ENCODE measurements at regions not wholly inside any gene's neighbourhood (a gene's known extent, or its start where the extent isn't known, plus 50 kb on each side); places are given as distances from the start of the nearest gene placed in this dataset.
"Not testable (repeated sequence)": the region's sequence is repeated elsewhere in the genome, so short reads cannot be mapped to it uniquely, and the experiment has no call there.

- Histone ChIP-seq H3K36me3 (ENCODE audit: low read depth) (no peaks in the 10 kb centered on the region), H3K27me3 (ENCODE audit: insufficient read depth, poor library complexity, severe bottlenecking) (no peaks in the 10 kb centered on the region), H3K27ac (ENCODE audit: poor library complexity, severe bottlenecking) (no peak overlapping the region), H3K9me3 (ENCODE audit: severe bottlenecking) (no peaks in the 10 kb centered on the region), H3K4me1 (ENCODE audit: insufficient read depth, poor library complexity, severe bottlenecking) (no peaks in the 10 kb centered on the region), H3K4me3 (ENCODE audit: severe bottlenecking) (no peak overlapping the region)
- TF ChIP-seq CTCF (IDR thresholded peaks at IDR 0.05; ENCODE audit: poor library complexity, severe bottlenecking), result no peak
- DNase-seq (ENCODE audit: low spot score), result no peak
- no peak for ATAC-seq (ENCODE audit: low read depth)
These were observed 263.8 kb downstream of the KCNE4 start for GRCh38 chr2:223315813-223316212.

GRCh38 chr2:223316342-223316741 lies 264.4 kb downstream of the KCNE4 start:
- H3K36me3 ChIP-seq (ENCODE audit: low read depth), result no peaks in the 10 kb centered on the region
- DNase-seq (ENCODE audit: low spot score) (no peak), ATAC-seq (ENCODE audit: low read depth) (no peak)
- no peak for TF ChIP-seq CTCF (IDR thresholded peaks at IDR 0.05; ENCODE audit: poor library complexity, severe bottlenecking)
- H3K4me1 ChIP-seq (ENCODE audit: insufficient read depth, poor library complexity, severe bottlenecking), result no peaks in the 10 kb centered on the region
- H3K27me3 ChIP-seq (ENCODE audit: insufficient read depth, poor library complexity, severe bottlenecking), result no peaks in the 10 kb centered on the region
- H3K9me3 ChIP-seq (ENCODE audit: severe bottlenecking), result no peaks in the 10 kb centered on the region
- no peak overlapping the region for H3K4me3 ChIP-seq (ENCODE audit: severe bottlenecking)
- H3K27ac ChIP-seq (ENCODE audit: poor library complexity, severe bottlenecking), result no peak overlapping the region

GRCh38 chr2:223319601-223320000 lies 267.6 kb downstream of the KCNE4 start:
- H3K4me1 ChIP-seq (ENCODE audit: insufficient read depth, poor library complexity, severe bottlenecking), result no peaks in the 10 kb centered on the region
- no peaks in the 10 kb centered on the region for H3K27me3 ChIP-seq (ENCODE audit: insufficient read depth, poor library complexity, severe bottlenecking)
- no peak for DNase-seq (ENCODE audit: low spot score)
- no peak for TF ChIP-seq CTCF (IDR thresholded peaks at IDR 0.05; ENCODE audit: poor library complexity, severe bottlenecking)
- H3K27ac ChIP-seq (ENCODE audit: poor library complexity, severe bottlenecking), result no peak overlapping the region
- H3K9me3 ChIP-seq (ENCODE audit: severe bottlenecking), result no peaks in the 10 kb centered on the region
- no peak overlapping the region for H3K4me3 ChIP-seq (ENCODE audit: severe bottlenecking)
- H3K36me3 ChIP-seq (ENCODE audit: low read depth), result no peaks in the 10 kb centered on the region
- ATAC-seq (ENCODE audit: low read depth), result no peak

- Histone ChIP-seq H3K27ac (ENCODE audit: poor library complexity, severe bottlenecking) (no peak overlapping the region), H3K9me3 (ENCODE audit: severe bottlenecking) (no peaks in the 10 kb centered on the region), H3K36me3 (ENCODE audit: low read depth) (no peaks in the 10 kb centered on the region), H3K27me3 (ENCODE audit: insufficient read depth, poor library complexity, severe bottlenecking) (no peaks in the 10 kb centered on the region), H3K4me3 (ENCODE audit: severe bottlenecking) (no peak overlapping the region), H3K4me1 (ENCODE audit: insufficient read depth, poor library complexity, severe bottlenecking) (no peaks in the 10 kb centered on the region)
- DNase-seq (ENCODE audit: low spot score) (no peak), ATAC-seq (ENCODE audit: low read depth) (no peak)
- TF ChIP-seq CTCF (IDR thresholded peaks at IDR 0.05; ENCODE audit: poor library complexity, severe bottlenecking), result no peak
These were observed 272.4 kb downstream of the KCNE4 start for GRCh38 chr2:223324402-223324801.

- DNase-seq (ENCODE audit: low spot score) (no peak), ATAC-seq (ENCODE audit: low read depth) (no peak)
- H3K4me1 ChIP-seq (ENCODE audit: insufficient read depth, poor library complexity, severe bottlenecking), result no peaks in the 10 kb centered on the region
These were observed 273.6 kb downstream of the SCG2 start for GRCh38 chr2:223328578-223328977.

GRCh38 chr2:223330747-223331146 lies 271.4 kb downstream of the SCG2 start:
- not testable (repeated sequence) for H3K4me3 ChIP-seq (ENCODE audit: severe bottlenecking); H3K27ac ChIP-seq (ENCODE audit: poor library complexity, severe bottlenecking); ATAC-seq (ENCODE audit: low read depth); H3K9me3 ChIP-seq (ENCODE audit: severe bottlenecking); DNase-seq (ENCODE audit: low spot score); H3K36me3 ChIP-seq (ENCODE audit: low read depth); H3K4me1 ChIP-seq (ENCODE audit: insufficient read depth, poor library complexity, severe bottlenecking); H3K27me3 ChIP-seq (ENCODE audit: insufficient read depth, poor library complexity, severe bottlenecking)

More at GRCh38 chr2:223328578-223328977, 273.6 kb downstream of the SCG2 start:
- TF ChIP-seq CTCF (IDR thresholded peaks at IDR 0.05; ENCODE audit: poor library complexity, severe bottlenecking), result no peak
- H3K4me3 ChIP-seq (ENCODE audit: severe bottlenecking), result no peak overlapping the region
- H3K27me3 ChIP-seq (ENCODE audit: insufficient read depth, poor library complexity, severe bottlenecking), result no peaks in the 10 kb centered on the region
- no peaks in the 10 kb centered on the region for H3K36me3 ChIP-seq (ENCODE audit: low read depth)
- no peaks in the 10 kb centered on the region for H3K9me3 ChIP-seq (ENCODE audit: severe bottlenecking)
- H3K27ac ChIP-seq (ENCODE audit: poor library complexity, severe bottlenecking), result no peak overlapping the region

Measured in RWPE2 (cell line).